ENCODE measurements at regions not wholly inside any gene's neighbourhood (a gene's known extent, or its start where the extent isn't known, plus 50 kb on each side); places are given as distances from the start of the nearest gene placed in this dataset.

DNA sequence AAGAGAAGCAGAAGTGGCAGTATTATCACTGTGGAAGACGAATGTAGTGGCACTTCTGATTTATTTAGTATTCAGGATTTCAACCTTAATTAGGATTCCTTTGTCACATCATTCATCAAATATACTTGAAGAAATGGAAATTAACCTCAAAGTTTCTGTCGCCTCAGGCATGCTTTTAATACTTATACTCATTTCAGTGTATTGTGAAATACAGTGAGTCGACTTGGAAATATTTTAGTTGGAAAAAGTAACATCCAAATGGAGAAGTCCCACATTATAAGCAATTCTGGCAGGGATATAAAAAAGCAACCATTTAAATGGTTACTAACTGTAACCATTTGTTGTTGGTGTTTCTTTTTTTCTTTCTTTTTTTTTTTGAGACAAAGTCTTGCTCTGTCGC, 648.8 kb downstream of the ARL4A start:
- DNase-seq, result no peak

DNA sequence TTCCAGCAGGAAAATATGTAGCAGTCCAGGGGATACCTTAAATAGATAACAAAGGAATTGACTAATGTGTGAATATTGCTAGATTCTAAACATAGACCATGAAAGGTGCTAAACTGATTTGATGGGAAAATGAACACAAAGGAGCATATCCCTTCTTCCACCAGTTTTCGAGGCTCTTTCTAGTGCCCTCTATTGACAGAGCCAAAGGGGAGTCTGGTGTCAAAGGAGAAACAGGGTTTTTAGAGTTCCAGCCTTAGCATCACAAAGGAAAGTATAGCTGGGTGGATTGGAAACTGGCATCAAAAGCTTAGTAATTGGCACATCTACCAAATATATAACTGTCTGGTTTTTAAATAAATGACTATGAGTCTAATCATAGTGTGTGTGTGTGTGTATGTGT, 636.8 kb downstream of the ETV1 start:
- no peak for DNase-seq

DNA sequence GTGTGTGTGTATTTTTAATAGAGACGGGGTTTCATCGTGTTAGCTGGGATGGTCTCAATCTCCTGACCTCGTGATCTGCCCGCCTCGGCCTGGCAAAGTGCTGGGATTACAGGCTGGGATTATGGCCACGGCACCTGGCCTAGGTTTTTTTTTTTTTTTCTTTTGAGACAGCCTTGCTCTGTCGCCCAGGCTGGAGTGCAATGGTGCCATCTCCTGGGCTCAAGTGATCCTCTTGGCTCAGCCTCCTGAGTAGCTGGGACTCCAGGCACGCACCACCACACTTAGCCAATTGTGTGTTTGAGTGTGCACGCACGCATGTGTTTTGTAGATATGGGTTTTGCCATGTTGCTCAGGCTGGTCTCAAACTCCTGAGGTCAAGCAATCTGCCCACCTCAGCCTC, 629.8 kb downstream of the ETV1 start:
- no peak for DNase-seq

DNA sequence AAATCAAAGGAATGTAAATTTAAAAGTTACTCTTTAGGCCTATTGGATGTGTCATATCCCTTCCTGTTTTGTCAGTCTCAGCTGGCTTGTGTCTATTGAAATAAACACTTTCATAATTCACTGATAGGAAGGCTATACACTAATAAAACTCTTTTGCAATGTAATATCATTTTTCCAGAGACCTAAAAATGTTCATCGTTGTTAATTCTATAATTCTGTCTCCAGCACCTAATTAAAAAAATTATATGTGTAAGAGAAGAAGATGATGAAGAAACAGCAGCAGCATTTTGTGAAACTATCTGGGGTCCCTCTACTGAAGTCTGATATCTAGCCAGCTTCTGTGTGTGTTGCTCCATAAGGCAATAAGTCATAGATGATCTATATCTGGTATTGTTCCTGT, 602.7 kb downstream of the ETV1 start:
- DNase-seq, result no peak

DNA sequence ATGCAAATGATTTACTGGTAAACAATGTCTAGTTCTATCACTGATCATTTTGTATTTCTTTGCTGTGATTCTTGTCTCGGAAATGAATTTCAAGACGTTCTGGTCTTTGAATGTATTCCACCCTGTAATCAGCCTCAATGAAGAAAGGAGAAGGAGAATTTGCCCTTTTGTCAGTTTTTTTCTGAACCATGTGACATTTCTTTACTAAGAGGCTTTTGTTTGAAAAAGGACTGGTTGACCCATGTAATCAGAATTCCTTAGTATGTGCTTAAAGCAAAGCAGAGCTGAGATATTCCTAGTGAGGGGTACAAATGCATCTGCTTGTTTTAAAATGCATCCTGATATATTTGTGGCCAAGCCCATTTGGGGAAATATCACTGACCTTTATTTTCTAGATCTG, 581.6 kb downstream of the ETV1 start:
- no peak for DNase-seq

DNA sequence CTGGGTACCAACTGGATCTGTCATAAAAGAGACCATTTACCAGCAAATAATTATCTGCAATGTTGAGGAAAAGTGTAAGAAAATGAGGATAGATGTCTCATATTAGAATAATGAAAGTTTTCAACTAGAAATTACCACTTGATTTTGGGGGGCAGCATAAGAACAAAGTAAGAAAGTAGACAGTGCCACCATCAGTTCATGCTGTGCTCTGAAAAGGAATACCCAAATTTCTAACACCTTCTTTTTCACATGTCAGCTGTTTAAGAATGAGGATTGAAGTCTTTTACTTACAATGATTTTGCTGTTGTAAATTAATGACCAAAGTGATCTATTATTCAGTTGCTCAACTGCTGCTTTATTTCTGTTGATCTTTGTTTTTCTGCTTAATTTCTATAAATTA, 578.3 kb downstream of the ETV1 start:
- no peak for DNase-seq

DNA sequence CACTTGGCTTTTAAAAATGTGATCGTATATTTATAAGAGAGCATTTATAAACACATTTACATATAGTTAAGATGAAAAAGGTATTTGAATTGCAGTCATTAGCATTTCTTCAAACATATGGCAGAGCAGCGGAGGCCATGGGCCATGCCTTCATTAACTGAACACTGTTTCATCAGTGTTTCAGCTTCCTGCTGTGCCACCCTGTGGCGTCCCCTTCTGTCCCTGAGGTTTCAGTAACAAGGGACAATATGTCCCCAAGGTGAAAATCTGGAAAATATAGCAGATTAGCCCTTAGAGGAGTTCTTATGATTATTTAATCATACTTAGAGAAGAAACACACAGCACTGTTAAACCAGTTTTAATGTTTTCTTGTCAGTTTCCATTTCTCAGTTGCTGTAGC, 577.8 kb downstream of the ETV1 start:
- no peak for DNase-seq

DNA sequence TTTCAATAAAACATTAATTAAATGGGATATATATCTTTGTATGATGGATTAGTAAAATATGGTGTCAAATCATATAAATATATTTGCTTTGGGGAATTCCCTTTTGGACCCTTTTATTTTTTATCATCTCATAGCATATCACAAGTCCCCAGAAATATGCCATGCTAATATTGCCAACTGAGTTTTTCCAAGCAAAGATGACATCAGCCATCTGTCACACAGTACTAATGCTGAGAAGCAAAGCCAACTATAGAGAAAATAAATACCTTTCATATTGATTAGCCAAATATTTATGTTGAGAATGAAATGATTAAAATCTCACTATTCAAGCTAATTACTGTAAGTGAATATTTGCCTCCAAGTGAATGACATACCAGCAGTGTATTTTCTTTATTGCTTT, 575.3 kb downstream of the ETV1 start:
- no peak for DNase-seq

DNA sequence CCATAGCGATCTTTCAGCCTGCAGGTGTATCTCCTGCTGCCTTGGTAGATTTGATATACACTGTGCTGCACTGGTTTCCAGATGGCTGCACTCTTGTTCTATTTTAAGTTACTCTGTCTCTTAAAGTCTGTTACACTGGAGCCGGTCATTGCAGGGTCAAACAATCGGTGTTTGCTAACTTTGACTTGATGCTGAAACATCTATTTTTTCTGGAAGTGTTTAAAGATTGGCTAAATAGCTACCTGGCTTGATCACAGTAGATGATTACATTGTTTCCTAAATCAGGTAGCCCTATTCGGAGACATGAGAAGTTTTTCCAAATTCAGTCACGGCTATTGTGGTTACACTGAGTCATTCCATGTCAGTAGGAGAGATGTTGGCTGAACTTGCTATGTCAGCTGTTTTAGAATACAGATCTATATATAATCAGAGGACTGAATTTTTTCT, 574.8 kb downstream of the ETV1 start:
- DNase-seq, result no peak

DNA sequence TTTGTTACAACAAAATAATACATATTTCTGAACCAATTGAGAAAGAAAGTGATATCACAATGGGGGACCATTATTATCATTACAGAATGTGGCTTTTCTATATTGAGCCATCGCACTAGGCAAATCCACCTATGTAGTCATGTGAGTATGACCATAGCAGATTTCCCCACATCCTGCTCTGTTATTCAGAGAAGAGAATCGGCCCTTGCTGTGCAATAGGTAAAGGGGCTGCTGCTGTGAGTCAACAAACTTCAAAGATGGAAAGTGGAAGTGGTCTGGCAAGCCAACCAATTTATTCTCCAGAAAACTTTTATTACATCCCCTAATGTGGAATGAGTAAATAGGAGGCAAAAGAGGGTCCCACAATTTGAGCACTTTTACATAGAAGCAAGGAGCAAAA, 573.4 kb downstream of the ETV1 start:
- DNase-seq, result no peak

DNA sequence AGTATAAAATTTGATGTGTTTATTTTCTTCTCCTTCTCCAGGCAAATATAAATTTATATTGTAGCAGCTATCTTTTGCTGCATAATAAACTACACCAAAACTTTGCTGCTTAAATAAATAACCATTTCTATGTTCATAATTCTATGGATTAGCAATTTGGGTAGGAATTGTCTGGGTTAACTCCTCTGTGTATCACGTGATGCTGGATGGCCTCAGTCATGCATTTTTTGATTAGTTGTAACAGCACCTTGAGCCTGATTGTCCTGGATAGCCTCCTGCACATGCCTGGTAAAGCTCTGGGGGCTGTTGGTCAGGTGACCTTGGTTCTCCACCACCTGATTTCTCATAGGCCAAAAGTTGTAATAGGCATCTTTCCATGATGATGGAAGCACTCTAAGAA, 572.9 kb downstream of the ETV1 start:
- no peak for DNase-seq

DNA sequence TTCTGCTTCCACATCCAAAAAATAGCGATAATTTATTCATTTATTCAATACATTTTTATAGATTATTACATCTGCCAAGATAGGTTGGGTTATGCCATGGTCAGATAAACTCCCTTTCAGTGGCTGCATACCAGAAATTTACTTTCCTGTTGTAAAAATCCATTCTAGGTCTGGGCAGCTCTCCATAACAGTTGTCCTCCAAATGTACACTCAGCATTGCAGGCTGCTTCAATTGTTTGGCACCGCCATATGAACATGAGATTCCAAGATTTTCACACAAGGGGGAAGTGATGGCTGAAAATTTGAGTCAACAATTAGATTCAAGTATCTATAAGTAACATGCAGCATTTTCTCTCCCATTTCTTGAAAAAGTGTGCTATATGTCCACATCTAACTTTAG, 568.7 kb downstream of the ETV1 start:
- DNase-seq, result no peak

DNA sequence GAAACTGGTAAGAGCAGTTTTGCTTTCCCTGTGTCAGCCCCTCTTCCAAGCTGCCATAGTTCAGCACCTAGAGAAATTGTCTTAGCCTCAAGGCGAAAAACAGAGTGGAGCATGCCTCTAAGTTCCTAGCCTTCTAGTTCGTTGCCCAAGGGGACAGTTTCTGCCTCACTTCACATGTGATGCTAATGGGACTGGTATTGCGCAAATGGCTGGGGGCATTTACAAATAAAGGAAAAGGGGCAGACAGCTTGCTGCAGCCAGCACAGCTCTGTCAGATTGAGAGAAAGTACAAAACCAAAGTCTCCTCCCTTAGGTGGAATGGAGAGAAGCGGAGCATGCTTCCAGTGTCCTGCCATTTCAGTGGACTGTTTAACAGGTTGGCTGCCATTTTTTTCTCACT, 567.7 kb downstream of the ETV1 start:
- DNase-seq, result no peak

DNA sequence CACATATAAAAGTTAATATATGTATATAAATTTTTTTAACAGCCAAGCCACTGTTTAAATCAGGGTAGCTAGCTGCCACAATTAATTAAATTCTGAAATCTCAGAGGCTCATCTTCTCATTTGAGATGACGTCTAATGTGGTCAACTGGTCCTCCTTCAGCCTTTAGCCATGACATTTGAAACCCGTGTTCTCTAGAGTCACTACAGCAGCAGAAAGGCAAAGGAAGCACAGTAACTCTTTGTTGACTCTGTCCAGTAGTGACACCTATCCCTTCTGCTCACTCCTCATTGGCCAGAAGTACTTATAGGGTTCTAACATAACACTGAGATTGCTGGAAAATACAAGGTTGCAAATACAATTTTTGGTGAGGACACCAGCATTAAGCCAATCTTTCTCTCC, 555.5 kb downstream of the ETV1 start:
- no peak for DNase-seq

DNA sequence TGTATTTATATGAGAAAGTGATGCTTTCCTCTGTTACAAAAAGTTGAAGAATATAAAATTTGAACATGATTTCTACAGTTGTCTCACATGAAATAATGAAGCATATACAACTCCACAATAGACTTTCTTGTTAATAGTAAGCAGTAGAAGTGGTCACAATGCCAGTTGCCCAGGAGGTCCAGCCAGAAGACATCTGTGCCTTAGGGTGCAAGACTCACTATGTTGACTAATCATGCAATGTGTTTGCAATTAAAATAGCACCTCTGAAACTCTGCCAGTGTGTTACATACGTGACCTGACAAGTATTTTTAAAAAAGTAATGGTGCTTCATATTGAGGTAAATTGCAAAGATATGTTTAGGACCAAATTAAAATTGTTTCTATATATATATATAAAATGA, 547.2 kb downstream of the ETV1 start:
- no peak for DNase-seq

DNA sequence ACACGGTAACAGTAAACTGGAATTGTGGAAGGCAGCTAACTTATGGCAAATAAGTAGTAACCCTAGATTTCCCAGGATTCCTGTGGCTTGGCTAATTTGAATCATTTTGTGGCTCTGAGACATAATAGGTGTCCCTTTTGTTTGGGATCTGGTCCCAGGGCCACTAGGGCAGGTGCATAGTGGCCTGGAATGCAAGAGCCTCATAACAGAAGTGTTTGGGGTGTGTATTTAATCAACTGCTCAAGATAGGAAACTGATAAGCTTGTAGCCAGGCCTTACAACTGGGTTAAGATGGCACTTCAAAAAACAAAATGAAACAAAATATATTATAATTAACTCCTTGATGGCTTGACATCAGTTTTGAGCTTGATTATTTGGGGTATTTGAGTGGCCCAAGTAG, 541.8 kb downstream of the ETV1 start:
- DNase-seq, result no peak

DNA sequence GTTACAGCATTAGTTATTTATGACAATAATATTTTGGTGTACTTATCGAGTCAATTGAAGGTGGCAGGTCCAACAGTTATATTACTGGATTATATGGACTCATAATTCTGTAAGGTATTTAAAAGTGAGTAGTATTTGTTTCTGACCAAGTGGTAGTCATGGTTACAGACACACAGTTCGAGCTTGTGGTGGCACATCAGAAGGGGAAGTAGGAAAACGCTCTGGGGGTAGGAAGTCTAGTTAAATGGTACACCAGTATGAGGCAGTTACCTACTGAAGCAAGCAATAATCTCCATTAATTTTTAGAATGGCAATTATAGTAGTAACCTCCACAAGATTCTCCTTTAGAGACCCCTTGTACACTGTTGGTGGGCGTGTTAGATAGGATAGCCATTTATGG, 541.2 kb downstream of the ETV1 start:
- DNase-seq, result no peak

DNA sequence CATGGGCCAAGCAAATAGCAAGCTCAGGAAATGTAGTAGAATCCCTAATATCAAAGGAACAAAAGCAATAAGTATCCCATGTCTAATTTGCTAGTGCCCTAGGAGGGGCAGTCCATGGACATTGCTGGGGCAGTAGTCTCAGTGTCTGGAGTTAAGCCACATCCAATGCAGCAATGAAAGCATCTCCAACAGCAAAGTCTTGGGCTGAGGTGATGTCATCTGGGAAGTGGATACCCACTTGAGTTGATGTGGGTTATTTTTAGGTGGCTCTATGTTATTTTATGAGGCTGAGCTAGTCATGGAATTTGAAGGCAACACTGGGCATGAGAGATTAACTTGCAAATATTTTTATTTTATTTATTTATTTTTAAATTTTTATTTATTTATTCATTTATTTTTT, 540.0 kb downstream of the ETV1 start:
- DNase-seq, result no peak

DNA sequence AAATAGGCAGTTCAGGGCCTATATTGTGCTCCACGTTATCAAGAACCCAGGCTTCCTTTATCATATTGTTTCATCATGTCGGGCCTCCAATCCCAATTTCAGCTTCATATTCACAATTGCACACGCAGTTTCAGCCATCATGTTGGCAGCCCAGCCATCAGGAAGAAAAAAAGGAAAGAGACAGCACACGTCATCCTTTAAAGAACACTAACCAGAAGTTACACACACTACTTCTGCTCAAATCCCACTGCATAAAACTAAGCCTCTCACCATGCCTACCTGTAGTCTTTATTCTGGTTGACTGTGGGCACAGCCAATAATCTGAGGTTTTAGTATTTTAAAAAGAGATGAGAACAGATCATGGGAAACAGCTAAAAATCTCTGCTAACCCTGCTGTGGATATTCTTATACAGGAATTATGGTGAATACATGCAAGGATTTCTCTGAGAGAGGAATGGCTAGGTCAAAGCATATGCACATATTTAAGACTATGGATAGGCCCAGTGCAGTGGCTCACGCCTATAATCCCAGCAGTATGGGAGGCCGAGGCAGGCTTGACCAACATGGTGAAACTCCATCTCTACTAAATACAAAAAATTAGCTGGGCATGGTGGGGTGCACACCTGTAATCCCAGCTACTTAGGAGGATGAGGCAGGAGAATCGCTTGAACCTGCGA, 534.4 kb downstream of the ETV1 start:
- no peak for DNase-seq

DNA sequence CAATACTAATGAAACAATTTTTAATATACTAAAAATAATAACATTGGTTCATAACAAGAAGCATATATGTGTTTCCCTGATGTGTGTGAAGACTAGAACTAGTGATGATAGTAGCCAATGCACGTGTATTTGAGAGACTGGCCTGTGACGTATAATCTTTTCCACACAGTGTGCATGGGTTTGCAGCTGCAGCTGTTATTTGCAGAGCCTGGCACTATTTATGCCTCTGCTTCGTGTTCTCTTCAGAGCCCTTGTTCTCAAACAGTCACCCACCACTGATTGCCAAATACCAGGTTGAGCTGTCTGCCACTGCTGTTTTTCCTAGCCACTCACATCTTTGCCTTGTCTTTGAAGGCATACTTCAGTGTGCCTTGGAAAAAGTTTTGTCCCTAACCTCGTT, 531.7 kb downstream of the ETV1 start:
- DNase-seq, result no peak

DNA sequence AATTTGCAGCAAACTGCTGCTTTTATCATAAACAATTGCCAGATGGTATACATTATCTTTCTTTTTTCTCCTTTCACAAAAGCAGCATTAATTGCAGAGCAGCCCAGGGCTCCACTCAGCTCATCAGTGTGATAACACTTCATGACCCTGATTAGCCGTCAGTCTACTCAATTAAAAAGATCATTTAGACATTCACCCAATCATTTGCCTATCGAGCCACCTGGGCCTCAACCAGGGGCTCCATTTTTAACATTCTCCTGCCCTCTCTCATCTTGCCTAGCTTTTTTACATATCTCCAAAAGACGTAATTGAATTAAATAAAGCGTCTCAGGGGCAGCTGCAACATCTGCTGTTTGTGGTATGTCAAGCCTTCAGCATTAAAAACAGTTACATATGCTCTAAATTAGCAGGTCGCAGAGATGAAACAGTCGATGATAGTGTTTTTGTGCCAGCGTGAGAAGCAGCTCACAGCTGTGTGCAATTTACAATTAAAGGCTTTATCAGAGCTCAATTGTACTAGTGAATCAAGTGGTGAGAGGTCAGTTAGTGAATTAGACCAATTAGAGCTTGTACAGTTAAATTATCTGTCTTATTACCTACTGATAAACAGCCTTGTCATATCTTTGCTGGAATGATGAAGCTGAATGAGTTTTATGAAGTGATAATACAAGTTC, 522.5 kb downstream of the ETV1 start:
- no peak for DNase-seq

DNA sequence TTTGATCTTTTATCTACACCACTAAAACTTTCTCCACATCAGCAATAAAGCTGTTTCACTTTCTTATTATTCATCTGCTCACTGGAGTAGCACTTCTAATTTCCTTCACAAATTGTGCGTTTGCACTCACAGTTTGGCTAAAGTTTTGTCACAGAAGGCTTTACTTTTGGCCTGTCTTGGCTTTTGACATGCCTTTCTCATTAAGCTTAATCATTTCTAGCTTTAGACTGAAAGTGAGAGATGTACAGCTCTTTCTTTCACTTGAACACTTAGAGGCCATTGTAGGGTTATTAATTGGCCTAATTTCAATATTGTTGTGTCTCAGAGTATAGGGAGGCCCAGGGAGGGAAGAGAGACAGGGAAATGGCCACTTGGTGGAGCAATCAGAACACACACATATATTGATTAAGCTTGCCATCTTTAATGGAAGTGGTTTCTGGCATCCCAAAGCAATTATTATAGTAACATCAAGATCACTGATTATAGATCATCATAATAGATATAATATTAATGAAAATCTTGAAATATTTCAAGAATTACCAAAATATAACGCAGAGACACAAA, 512.5 kb downstream of the ETV1 start:
- DNase-seq, result no peak

DNA sequence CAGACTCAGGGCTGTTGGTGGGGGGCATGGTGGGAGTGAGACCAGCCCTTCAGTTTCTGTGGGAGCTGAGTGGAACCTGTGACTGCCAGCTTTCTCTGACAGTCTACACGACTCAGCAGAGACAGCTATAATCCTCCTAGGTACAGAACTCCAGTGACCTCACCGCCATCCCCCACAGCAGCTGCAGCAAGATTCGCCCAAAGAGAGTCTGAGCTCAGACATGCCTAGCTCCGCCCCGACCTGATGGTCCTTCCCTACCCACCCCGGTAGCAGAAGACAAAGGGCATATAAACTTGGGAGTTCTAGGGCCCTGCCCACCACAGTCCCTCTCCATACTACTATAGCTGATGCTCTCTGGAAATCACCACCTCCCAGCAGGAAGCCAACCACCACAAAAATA, 500.1 kb downstream of the ETV1 start:
- no peak for DNase-seq

DNA sequence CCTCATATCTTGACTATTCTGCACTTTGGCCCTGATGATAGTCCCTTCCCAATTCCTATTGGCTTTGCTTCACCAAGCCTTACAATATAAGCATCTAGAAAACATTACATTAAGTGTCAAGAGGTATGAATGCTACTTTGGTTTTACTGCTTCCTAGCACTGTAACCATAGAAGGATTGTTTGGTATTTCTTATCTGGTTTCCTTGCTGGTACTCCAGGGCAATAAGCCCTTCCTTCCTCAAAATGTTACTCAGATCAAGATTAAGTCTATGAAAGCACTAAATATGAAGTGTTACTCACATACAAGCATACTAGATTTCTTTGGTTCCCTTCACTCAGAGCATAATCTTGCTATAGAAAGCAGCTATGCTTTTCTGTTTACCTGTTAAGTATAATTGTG, 492.5 kb downstream of the ETV1 start:
- no peak for DNase-seq

DNA sequence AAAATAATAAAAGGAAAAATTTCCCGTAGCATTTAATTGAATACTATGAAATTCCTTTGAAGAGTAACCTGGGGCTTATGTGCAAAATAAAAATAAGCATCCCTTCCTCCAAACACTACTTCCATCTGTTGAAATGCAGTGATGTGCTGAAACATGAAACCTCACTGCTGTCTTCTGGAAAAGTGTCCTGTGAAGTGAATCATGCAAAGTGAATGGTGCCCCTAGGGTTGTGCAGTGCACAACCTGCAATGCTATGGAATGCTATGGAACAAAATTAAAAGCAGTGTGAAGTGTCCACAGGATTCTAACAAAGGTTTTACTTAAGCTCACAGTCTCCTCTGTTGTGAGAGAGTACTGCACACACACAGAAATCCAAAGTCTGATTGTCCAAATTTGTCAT, 480.9 kb downstream of the ETV1 start:
- DNase-seq, result no peak
